K562 (cell line): ENCODE measurements at regions not wholly inside any gene's neighbourhood (a gene's known extent, or its start where the extent isn't known, plus 50 kb on each side); places are given as distances from the start of the nearest gene placed in this dataset.

Experiments used
- GTF2F1 ChIP-seq: IDR thresholded peaks from 2 replicates; pipeline ENCODE4 v1.6.1; 2011; ENCODE audit warnings: low read depth, low read length, improper control_type of control experiment
- HMG20A ChIP-seq: fragments of 450-650 bp; formaldehyde crosslinking; conservative IDR thresholded peaks from 2 replicates; pipeline ENCODE4 v1.4.0; 2020; ENCODE audit warnings: mild to moderate bottlenecking, mixed read lengths
- NRF1 ChIP-seq, 2 experiments: fragments of 450-650 bp; IDR thresholded peaks in 1 of 2; conservative IDR thresholded peaks in 1 of 2; 2 replicates each; pipeline ENCODE4 v1.6.1; 2014; ENCODE audit warnings: mild to moderate bottlenecking in 2 of 2
- RAD21 ChIP-seq, 2 experiments: fragments of 250-450 bp in 1 of 2; fragments of 450-650 bp in 1 of 2; sonication (Bioruptor Pico) in 1 of 2; formaldehyde crosslinking in 1 of 2; IDR thresholded peaks in 1 of 2; conservative IDR thresholded peaks in 1 of 2; 2 replicates each; pipeline versions ENCODE4 v1.4.0 to v1.8.0; 2020 to 2022; ENCODE audit warnings: mild to moderate bottlenecking in 2 of 2, moderate library complexity in 1 of 2
- ZBTB26 ChIP-seq: fragments of 450-650 bp; formaldehyde crosslinking; IDR thresholded peaks from 2 replicates; pipeline ENCODE4 v1.4.0; 2022; ENCODE audit warnings: missing genetic modification characterization
- TF ChIP-seq, protein P1 (sequence below), 3 experiments: IDR thresholded peaks in 2 of 3; conservative IDR thresholded peaks in 1 of 3; 2 replicates each; pipeline ENCODE4 v1.5.1; 2011 to 2012; ENCODE audit warnings: low read length in 3 of 3, mild to moderate bottlenecking in 3 of 3, control low read depth in 2 of 3, improper control_type of control experiment in 1 of 3, inconsistent platforms in 1 of 3, low read depth in 1 of 3, mixed read lengths in 1 of 3, moderate library complexity in 1 of 3; ENCODE audit not compliant: insufficient read depth in 2 of 3
- TF ChIP-seq, protein P2 (sequence below): fragments of 250-450 bp; sonication (Bioruptor Pico); IDR thresholded peaks from 2 replicates; pipeline ENCODE4 v1.4.0; 2020; ENCODE audit warnings: mild to moderate bottlenecking, moderate library complexity

DNA sequence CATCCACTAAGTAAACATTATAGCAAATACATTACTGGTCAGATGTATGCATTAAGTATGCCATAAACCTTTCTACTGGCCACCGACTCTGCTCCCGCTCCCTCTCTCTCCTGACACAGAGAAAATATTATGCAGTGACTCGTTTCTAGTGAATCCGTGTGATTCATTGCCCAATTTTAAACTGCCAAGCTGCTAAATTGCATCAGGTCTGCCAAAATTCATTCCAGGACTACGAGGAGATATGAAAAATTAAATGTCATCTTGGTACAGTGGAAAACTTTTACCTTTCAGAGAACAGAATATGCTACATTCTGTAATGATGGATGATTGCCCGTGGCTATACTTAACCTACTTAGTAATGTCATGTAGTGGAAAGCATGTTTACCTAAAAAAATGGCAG lies 368.8 kb upstream of the TSHZ3 start:
- TF ChIP-seq GTF2F1 = no peak
- no peak for TF ChIP-seq RAD21 (CRISPR knock-in tag; conservative IDR thresholded peaks at IDR 0.05 in 1 of 2, IDR thresholded peaks at IDR 0.05 in 1 of 2)
- no peak for TF ChIP-seq ZBTB26 (CRISPR knock-in tag)
- TF ChIP-seq, protein P1, sequence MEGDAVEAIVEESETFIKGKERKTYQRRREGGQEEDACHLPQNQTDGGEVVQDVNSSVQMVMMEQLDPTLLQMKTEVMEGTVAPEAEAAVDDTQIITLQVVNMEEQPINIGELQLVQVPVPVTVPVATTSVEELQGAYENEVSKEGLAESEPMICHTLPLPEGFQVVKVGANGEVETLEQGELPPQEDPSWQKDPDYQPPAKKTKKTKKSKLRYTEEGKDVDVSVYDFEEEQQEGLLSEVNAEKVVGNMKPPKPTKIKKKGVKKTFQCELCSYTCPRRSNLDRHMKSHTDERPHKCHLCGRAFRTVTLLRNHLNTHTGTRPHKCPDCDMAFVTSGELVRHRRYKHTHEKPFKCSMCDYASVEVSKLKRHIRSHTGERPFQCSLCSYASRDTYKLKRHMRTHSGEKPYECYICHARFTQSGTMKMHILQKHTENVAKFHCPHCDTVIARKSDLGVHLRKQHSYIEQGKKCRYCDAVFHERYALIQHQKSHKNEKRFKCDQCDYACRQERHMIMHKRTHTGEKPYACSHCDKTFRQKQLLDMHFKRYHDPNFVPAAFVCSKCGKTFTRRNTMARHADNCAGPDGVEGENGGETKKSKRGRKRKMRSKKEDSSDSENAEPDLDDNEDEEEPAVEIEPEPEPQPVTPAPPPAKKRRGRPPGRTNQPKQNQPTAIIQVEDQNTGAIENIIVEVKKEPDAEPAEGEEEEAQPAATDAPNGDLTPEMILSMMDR (IDR thresholded peaks at IDR 0.05 in 2 of 3, conservative IDR thresholded peaks at IDR 0.05 in 1 of 3; ENCODE audit: insufficient read depth in 2 of 3, low read depth in 1 of 3, low read length in 3 of 3) = no peak
- TF ChIP-seq, protein P2, sequence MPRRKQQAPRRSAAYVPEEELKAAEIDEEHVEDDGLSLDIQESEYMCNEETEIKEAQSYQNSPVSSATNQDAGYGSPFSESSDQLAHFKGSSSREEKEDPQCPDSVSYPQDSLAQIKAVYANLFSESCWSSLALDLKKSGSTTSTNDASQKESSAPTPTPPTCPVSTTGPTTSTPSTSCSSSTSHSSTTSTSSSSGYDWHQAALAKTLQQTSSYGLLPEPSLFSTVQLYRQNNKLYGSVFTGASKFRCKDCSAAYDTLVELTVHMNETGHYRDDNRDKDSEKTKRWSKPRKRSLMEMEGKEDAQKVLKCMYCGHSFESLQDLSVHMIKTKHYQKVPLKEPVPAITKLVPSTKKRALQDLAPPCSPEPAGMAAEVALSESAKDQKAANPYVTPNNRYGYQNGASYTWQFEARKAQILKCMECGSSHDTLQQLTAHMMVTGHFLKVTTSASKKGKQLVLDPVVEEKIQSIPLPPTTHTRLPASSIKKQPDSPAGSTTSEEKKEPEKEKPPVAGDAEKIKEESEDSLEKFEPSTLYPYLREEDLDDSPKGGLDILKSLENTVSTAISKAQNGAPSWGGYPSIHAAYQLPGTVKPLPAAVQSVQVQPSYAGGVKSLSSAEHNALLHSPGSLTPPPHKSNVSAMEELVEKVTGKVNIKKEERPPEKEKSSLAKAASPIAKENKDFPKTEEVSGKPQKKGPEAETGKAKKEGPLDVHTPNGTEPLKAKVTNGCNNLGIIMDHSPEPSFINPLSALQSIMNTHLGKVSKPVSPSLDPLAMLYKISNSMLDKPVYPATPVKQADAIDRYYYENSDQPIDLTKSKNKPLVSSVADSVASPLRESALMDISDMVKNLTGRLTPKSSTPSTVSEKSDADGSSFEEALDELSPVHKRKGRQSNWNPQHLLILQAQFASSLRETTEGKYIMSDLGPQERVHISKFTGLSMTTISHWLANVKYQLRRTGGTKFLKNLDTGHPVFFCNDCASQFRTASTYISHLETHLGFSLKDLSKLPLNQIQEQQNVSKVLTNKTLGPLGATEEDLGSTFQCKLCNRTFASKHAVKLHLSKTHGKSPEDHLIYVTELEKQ (CRISPR knock-in tag) = no peak
- TF ChIP-seq HMG20A = no peak
- no peak for TF ChIP-seq NRF1 (conservative IDR thresholded peaks at IDR 0.05 in 1 of 2, IDR thresholded peaks at IDR 0.05 in 1 of 2)
